ENCODE measurements at regions not wholly inside any gene's neighbourhood (a gene's known extent, or its start where the extent isn't known, plus 50 kb on each side); places are given as distances from the start of the nearest gene placed in this dataset.
"Not testable (repeated sequence)": the region's sequence is repeated elsewhere in the genome, so short reads cannot be mapped to it uniquely, and the experiment has no call there.

- Mint-ChIP-seq H3K4me3 (no peak overlapping the region), H3K27ac (no peak overlapping the region), H3K4me1 (no peaks in the 10 kb centered on the region), H3K36me3 (ENCODE audit: low read depth) (no peaks in the 10 kb centered on the region), H3K9me3 (no peaks in the 10 kb centered on the region), H3K27me3 (no peaks in the 10 kb centered on the region)
- no peak for ATAC-seq
- DNase-seq: no peak
Observed at GRCh38 chr2:185255566-185255965, 483.0 kb upstream of the FSIP2 start.

- H3K9me3 Mint-ChIP-seq: no peaks in the 10 kb centered on the region
- ATAC-seq: no peak
- H3K4me1 Mint-ChIP-seq: no peaks in the 10 kb centered on the region
- no peak for DNase-seq
- no peaks in the 10 kb centered on the region for H3K27me3 Mint-ChIP-seq
- no peaks in the 10 kb centered on the region for H3K36me3 Mint-ChIP-seq (ENCODE audit: low read depth)
- no peak overlapping the region for H3K27ac Mint-ChIP-seq
- no peak overlapping the region for H3K4me3 Mint-ChIP-seq
Observed at GRCh38 chr2:185265747-185266146, 472.9 kb upstream of the FSIP2 start.

GRCh38 chr2:185268651-185269050, 470.0 kb upstream of the FSIP2 start:
- H3K4me1 Mint-ChIP-seq: no peaks in the 10 kb centered on the region
- no peaks in the 10 kb centered on the region for H3K36me3 Mint-ChIP-seq (ENCODE audit: low read depth)
- H3K27ac Mint-ChIP-seq: no peak overlapping the region
- no peaks in the 10 kb centered on the region for H3K9me3 Mint-ChIP-seq
- ATAC-seq: no peak
- DNase-seq: no peak
- H3K4me3 Mint-ChIP-seq: no peak overlapping the region
- no peaks in the 10 kb centered on the region for H3K27me3 Mint-ChIP-seq

- DNase-seq: no peak
- Mint-ChIP-seq H3K27me3 (no peaks in the 10 kb centered on the region), H3K9me3 (no peaks in the 10 kb centered on the region), H3K4me3 (no peak overlapping the region), H3K36me3 (ENCODE audit: low read depth) (no peaks in the 10 kb centered on the region), H3K4me1 (no peaks in the 10 kb centered on the region), H3K27ac (no peak overlapping the region)
- ATAC-seq: no peak
Observed at GRCh38 chr2:185274718-185275484, 463.7 kb upstream of the FSIP2 start.

- H3K4me1 Mint-ChIP-seq; DNase-seq; H3K9me3 Mint-ChIP-seq; H3K27ac Mint-ChIP-seq; H3K27me3 Mint-ChIP-seq; ATAC-seq; H3K4me3 Mint-ChIP-seq; H3K36me3 Mint-ChIP-seq (ENCODE audit: low read depth): not testable (repeated sequence)
Observed at GRCh38 chr2:185275979-185276378, 462.6 kb upstream of the FSIP2 start.

GRCh38 chr2:185278761-185279160, 459.8 kb upstream of the FSIP2 start:
- no peaks in the 10 kb centered on the region for H3K36me3 Mint-ChIP-seq (ENCODE audit: low read depth)
- no peak overlapping the region for H3K4me3 Mint-ChIP-seq
- H3K9me3 Mint-ChIP-seq: no peaks in the 10 kb centered on the region
- no peaks in the 10 kb centered on the region for H3K27me3 Mint-ChIP-seq
- no peak for ATAC-seq
- H3K4me1 Mint-ChIP-seq: no peaks in the 10 kb centered on the region
- DNase-seq: no peak
- H3K27ac Mint-ChIP-seq: no peak overlapping the region

- no peaks in the 10 kb centered on the region for H3K27me3 Mint-ChIP-seq
- no peak overlapping the region for H3K4me3 Mint-ChIP-seq
- no peaks in the 10 kb centered on the region for H3K36me3 Mint-ChIP-seq (ENCODE audit: low read depth)
- no peak for DNase-seq
- ATAC-seq: no peak
- no peaks in the 10 kb centered on the region for H3K4me1 Mint-ChIP-seq
- no peak overlapping the region for H3K27ac Mint-ChIP-seq
- no peaks in the 10 kb centered on the region for H3K9me3 Mint-ChIP-seq
Observed at GRCh38 chr2:185279999-185280398, 458.6 kb upstream of the FSIP2 start.

- H3K4me1 Mint-ChIP-seq: no peaks in the 10 kb centered on the region
- no peaks in the 10 kb centered on the region for H3K27me3 Mint-ChIP-seq
- H3K9me3 Mint-ChIP-seq: no peaks in the 10 kb centered on the region
- ATAC-seq: no peak
- H3K27ac Mint-ChIP-seq: no peak overlapping the region
- no peaks in the 10 kb centered on the region for H3K36me3 Mint-ChIP-seq (ENCODE audit: low read depth)
- H3K4me3 Mint-ChIP-seq: no peak overlapping the region
- no peak for DNase-seq
Observed at GRCh38 chr2:185284696-185285095, 453.9 kb upstream of the FSIP2 start.

GRCh38 chr2:185290012-185290411, 448.6 kb upstream of the FSIP2 start:
- H3K9me3 Mint-ChIP-seq; DNase-seq; H3K4me1 Mint-ChIP-seq; H3K27ac Mint-ChIP-seq; H3K27me3 Mint-ChIP-seq; H3K4me3 Mint-ChIP-seq; H3K36me3 Mint-ChIP-seq (ENCODE audit: low read depth); ATAC-seq: not testable (repeated sequence)

- no peaks in the 10 kb centered on the region for H3K36me3 Mint-ChIP-seq (ENCODE audit: low read depth)
- peak; percentile 10 for DNase-seq
- no peaks in the 10 kb centered on the region for H3K4me1 Mint-ChIP-seq
- no peak overlapping the region for H3K4me3 Mint-ChIP-seq
- no peaks in the 10 kb centered on the region for H3K27me3 Mint-ChIP-seq
- no peak for ATAC-seq
- no peak overlapping the region for H3K27ac Mint-ChIP-seq
- no peaks in the 10 kb centered on the region for H3K9me3 Mint-ChIP-seq
Observed at GRCh38 chr2:185291035-185291647, 447.5 kb upstream of the FSIP2 start.

- no peaks in the 10 kb centered on the region for H3K27me3 Mint-ChIP-seq
- DNase-seq: no peak
- H3K4me1 Mint-ChIP-seq: no peaks in the 10 kb centered on the region
- H3K4me3 Mint-ChIP-seq: no peak overlapping the region
- no peaks in the 10 kb centered on the region for H3K9me3 Mint-ChIP-seq
- H3K27ac Mint-ChIP-seq: no peak overlapping the region
- no peaks in the 10 kb centered on the region for H3K36me3 Mint-ChIP-seq (ENCODE audit: low read depth)
- ATAC-seq: no peak
Observed at GRCh38 chr2:185299867-185300266, 438.7 kb upstream of the FSIP2 start.

- DNase-seq (no peak), ATAC-seq (no peak)
- Mint-ChIP-seq H3K27ac (no peak overlapping the region), H3K9me3 (peaks cover 4% of the 10 kb centered on the region), H3K27me3 (no peaks in the 10 kb centered on the region), H3K4me1 (no peaks in the 10 kb centered on the region), H3K36me3 (ENCODE audit: low read depth) (no peaks in the 10 kb centered on the region), H3K4me3 (no peak overlapping the region)
Observed at GRCh38 chr2:185306119-185306518, 432.5 kb upstream of the FSIP2 start.

- ATAC-seq (no peak), DNase-seq (no peak)
- H3K4me3 Mint-ChIP-seq: no peak overlapping the region
- H3K9me3 Mint-ChIP-seq: peaks cover 4% of the 10 kb centered on the region
- H3K27me3 Mint-ChIP-seq: no peaks in the 10 kb centered on the region
- no peaks in the 10 kb centered on the region for H3K36me3 Mint-ChIP-seq (ENCODE audit: low read depth)
- no peak overlapping the region for H3K27ac Mint-ChIP-seq
- no peaks in the 10 kb centered on the region for H3K4me1 Mint-ChIP-seq
Observed at GRCh38 chr2:185316383-185316782, 422.2 kb upstream of the FSIP2 start.

GRCh38 chr2:185318271-185318724, 420.3 kb upstream of the FSIP2 start:
- ATAC-seq: no peak
- no peaks in the 10 kb centered on the region for H3K4me1 Mint-ChIP-seq
- no peaks in the 10 kb centered on the region for H3K36me3 Mint-ChIP-seq (ENCODE audit: low read depth)
- no peak overlapping the region for H3K4me3 Mint-ChIP-seq
- DNase-seq: no peak
- H3K27me3 Mint-ChIP-seq: no peaks in the 10 kb centered on the region
- H3K27ac Mint-ChIP-seq: no peak overlapping the region
- H3K9me3 Mint-ChIP-seq: peaks cover 4% of the 10 kb centered on the region

- Mint-ChIP-seq H3K4me3 (no peak overlapping the region), H3K27me3 (no peaks in the 10 kb centered on the region), H3K27ac (no peak overlapping the region), H3K36me3 (ENCODE audit: low read depth) (no peaks in the 10 kb centered on the region), H3K9me3 (peaks cover 10% of the 10 kb centered on the region), H3K4me1 (no peaks in the 10 kb centered on the region)
- ATAC-seq: no peak
- DNase-seq: no peak
Observed at GRCh38 chr2:185335879-185336278, 402.7 kb upstream of the FSIP2 start.

Measured in activated naive CD8-positive, alpha-beta T cell treated with anti-CD3 and anti-CD28 coated beads, Interleukin-2, amount 50 U/mL, for 24 hours (primary cell).